GM12872 (cell line): ENCODE measurements at regions not wholly inside any gene's neighbourhood (a gene's known extent, or its start where the extent isn't known, plus 50 kb on each side); places are given as distances from the start of the nearest gene placed in this dataset.
A peak's percentile ranks its signal among the peaks of the same experiment; 100 is the strongest.

Experiments used
- CTCF ChIP-seq: IDR thresholded peaks from 3 replicates; pipeline ENCODE4 v1.5.1; 2011; ENCODE audit warnings: low read depth, mild to moderate bottlenecking, low read length, moderate library complexity; ENCODE audit not compliant: insufficient read depth

GRCh38 chr5:105529851-105530250 lies 1967.3 kb upstream of the NUDT12 start:
- no peak for TF ChIP-seq CTCF

- no peak for TF ChIP-seq CTCF
These were observed 1945.9 kb upstream of the NUDT12 start for GRCh38 chr5:105508519-105508918.

DNA sequence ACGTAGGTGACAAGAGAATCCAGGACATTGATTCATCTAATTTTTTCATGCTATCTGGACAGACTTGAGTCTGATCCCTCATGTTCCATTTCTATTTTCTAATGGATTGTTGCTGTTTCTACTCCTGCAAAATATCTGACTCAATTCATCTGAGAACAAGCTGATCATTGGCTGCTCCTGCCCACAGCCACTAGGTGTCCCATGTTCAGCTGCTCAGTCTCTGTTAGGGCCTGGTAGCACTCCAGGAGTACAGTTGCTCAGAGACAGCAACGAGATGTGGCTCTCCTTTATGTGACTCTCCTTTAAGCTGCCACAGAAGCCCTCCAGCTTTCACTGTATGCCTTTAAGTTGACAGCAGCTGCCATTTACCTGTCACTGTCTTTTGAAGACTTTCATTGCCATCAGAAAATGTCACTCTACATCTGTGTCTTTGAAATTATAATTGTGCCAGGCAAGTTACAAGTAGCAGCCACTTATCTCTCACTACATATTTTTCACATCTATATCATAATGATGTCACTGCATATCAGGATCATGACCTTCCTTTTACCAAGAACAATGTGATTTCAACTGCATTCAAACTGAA lies 1944.2 kb upstream of the NUDT12 start:
- TF ChIP-seq CTCF = peak; percentile 35; the same call in 1 of the 3 replicates

DNA sequence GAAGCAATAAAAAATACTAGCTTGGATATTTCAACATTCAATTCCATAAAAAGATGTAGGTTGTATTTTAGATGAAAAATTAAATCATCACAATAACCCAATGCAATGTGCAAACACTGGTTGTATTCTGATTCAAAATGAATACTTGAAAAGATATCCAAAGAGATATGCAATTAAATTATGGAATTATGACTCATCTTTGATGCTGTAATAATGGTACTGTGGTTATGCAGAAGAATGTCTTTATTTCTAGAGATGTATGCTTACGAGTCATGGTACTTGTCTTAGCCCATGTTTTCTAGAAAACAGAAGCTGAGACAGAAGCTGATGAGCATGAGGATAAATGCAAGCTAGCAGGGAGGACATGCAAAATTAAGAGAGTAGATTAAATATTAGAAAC lies 1941.4 kb upstream of the NUDT12 start:
- no peak for TF ChIP-seq CTCF

DNA sequence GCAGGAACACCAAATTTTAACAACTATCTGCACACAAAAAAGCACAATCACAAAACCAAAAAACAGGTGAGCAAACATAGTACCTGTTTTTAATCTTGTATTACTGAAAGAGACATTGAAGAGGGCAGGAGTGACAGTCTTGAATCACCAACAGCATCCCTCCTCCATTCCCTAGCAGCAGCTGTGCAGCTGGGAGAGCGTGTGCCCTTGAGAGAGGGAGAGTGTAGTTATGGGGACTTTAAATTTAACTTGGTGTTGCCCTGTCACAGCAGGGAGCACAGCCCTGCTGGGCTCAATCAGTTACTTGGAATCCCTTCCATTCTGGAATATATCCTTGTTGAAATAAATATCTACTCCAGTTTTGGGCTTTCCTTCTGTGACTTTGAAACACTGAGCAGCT lies 1938.7 kb upstream of the NUDT12 start:
- no peak for TF ChIP-seq CTCF

- TF ChIP-seq CTCF = no peak
These were observed 1912.8 kb upstream of the NUDT12 start for GRCh38 chr5:105475401-105475800.

GRCh38 chr5:105462377-105462776 lies 1899.8 kb upstream of the NUDT12 start:
- TF ChIP-seq CTCF = no peak
